Large intestine (tissue), 3 donors: ENCODE measurements at regions not wholly inside any gene's neighbourhood (a gene's known extent, or its start where the extent isn't known, plus 50 kb on each side); places are given as distances from the start of the nearest gene placed in this dataset.

Experiments
- DNase-seq, 2 donors: peaks; one replicate each; pipeline versions ENCODE4 v3.0.0 to v3.0.0-alpha.2; 2013
- H3K27ac ChIP-seq: one replicate; pipeline ENCODE4 v1.5.1; 2013; ENCODE audit warnings: low read length
- H3K27me3 ChIP-seq: 2 replicates; pipeline ENCODE4 v1.6.1; 2013; ENCODE audit warnings: low read length; ENCODE audit not compliant: control insufficient read depth, insufficient read depth
- H3K36me3 ChIP-seq: 2 replicates; pipeline ENCODE4 v1.6.1; 2013; ENCODE audit warnings: low read length; ENCODE audit not compliant: control insufficient read depth, insufficient read depth
- H3K4me1 ChIP-seq: one replicate; pipeline ENCODE4 v1.6.1; 2013; ENCODE audit warnings: low read length; ENCODE audit not compliant: control insufficient read depth, insufficient read depth
- H3K4me3 ChIP-seq: one replicate; pipeline ENCODE4 v1.5.1; 2013; ENCODE audit warnings: low read length
- H3K9me3 ChIP-seq: one replicate; pipeline ENCODE4 v1.6.1; 2013; ENCODE audit warnings: mild to moderate bottlenecking, low read depth, low read length, moderate library complexity; ENCODE audit not compliant: control insufficient read depth
- WGBS: methylation state at CpG from one replicate; pipeline ENCODE4 v1.1.5; 2013; ENCODE audit warnings: low lambda C conversion rate; ENCODE audit not compliant: insufficient coverage; 5-methylcytosine and 5-hydroxymethylcytosine counted together

GRCh38 chr2:239895116-239895515, 130.0 kb downstream of the NDUFA10 start:
- peaks cover 3% of the 10 kb centered on the region for H3K27me3 ChIP-seq
- DNase-seq = no peak
- WGBS = no CpG with 5 or more reads among the region's 3 CpGs

GRCh38 chr2:239894276-239894675, 130.9 kb downstream of the NDUFA10 start:
- no peak overlapping the region for H3K27ac ChIP-seq
- H3K27me3 ChIP-seq = peaks cover 3% of the 10 kb centered on the region
- H3K9me3 ChIP-seq = no peaks in the 10 kb centered on the region
- DNase-seq = no peak
- 67% methylated on average over 4 of the region's 5 CpGs for WGBS
- no peaks in the 10 kb centered on the region for H3K4me1 ChIP-seq
- no peak overlapping the region for H3K4me3 ChIP-seq
- no peaks in the 10 kb centered on the region for H3K36me3 ChIP-seq

More at GRCh38 chr2:239895116-239895515, 130.0 kb downstream of the NDUFA10 start:
- Histone ChIP-seq H3K27ac (no peak overlapping the region), H3K4me1 (no peaks in the 10 kb centered on the region), H3K36me3 (no peaks in the 10 kb centered on the region), H3K4me3 (no peak overlapping the region), H3K9me3 (no peaks in the 10 kb centered on the region)

GRCh38 chr2:239893236-239893515, 132.0 kb downstream of the NDUFA10 start:
- no peaks in the 10 kb centered on the region for H3K9me3 ChIP-seq
- peaks cover 3% of the 10 kb centered on the region for H3K27me3 ChIP-seq
- no peaks in the 10 kb centered on the region for H3K36me3 ChIP-seq
- no peaks in the 10 kb centered on the region for H3K4me1 ChIP-seq
- no peak overlapping the region for H3K27ac ChIP-seq
- H3K4me3 ChIP-seq = no peak overlapping the region
- no CpG with 5 or more reads among the region's 4 CpGs for WGBS
- no peak for DNase-seq

- Histone ChIP-seq H3K4me3 (no peak overlapping the region), H3K4me1 (no peaks in the 10 kb centered on the region), H3K27me3 (peaks cover 3% of the 10 kb centered on the region), H3K27ac (no peak overlapping the region), H3K36me3 (no peaks in the 10 kb centered on the region), H3K9me3 (no peaks in the 10 kb centered on the region)
- no peak for DNase-seq
- WGBS = 100% methylated on average over 2 of the region's 18 CpGs
These were observed 132.5 kb downstream of the NDUFA10 start for GRCh38 chr2:239892441-239893235.

DNA sequence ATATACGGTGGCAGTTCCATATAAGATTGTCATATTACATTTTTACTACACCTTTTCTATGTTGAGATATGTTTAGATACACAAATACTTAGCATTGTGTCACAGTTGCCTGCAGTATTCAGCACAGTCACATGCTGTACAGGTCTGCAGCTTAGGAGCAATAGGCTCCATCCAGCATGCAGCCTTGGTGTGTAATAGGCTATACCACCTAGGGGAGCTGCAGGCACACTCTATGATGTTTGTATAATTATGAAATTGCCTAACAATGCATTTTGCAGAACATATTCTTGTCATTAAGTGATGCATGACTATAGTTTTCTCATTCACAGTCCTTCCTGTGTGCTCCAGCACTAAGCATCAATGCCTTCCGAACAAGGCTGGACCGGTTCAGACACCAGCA, 133.4 kb downstream of the NDUFA10 start:
- no peaks in the 10 kb centered on the region for H3K36me3 ChIP-seq

DNA sequence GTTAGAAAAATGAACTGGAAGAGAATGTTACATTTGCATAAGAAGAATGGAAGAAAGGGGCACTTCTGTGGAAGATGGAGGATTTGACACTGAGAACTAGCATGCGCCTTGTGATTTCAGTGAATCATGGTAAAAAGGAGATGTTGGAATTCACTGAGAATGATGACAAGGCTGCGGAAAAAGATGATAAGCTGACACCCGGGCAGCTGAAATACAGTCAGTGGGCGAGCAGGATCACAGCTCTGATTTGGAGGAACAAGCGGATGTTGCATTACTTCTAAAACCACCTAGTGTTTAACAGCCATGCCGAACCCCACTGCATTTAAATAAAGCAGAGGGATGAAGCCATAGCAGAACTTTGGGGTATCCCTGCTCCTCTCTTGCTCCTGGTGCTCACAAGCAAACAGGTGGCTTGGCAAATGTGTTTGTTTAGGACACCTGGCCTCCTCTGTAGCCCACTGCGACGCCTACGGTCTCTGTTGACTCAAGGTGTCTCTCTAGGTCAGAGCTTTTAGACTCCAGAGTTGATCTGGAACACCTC, 134.9 kb downstream of the NDUFA10 start:
- H3K36me3 ChIP-seq = no peaks in the 10 kb centered on the region
- no peak overlapping the region for H3K27ac ChIP-seq
- no peak overlapping the region for H3K4me3 ChIP-seq
- H3K27me3 ChIP-seq = peaks cover 3% of the 10 kb centered on the region
- H3K9me3 ChIP-seq = no peaks in the 10 kb centered on the region
- WGBS = no CpG with 5 or more reads among the region's 9 CpGs
- H3K4me1 ChIP-seq = no peaks in the 10 kb centered on the region
- DNase-seq = no peak

More for the DNA sequence above, 133.4 kb downstream of the NDUFA10 start:
- Histone ChIP-seq H3K4me1 (no peaks in the 10 kb centered on the region), H3K27ac (no peak overlapping the region), H3K27me3 (peaks cover 3% of the 10 kb centered on the region), H3K4me3 (no peak overlapping the region), H3K9me3 (no peaks in the 10 kb centered on the region)
- no CpG with 5 or more reads among the region's 3 CpGs for WGBS
- no peak for DNase-seq

DNA sequence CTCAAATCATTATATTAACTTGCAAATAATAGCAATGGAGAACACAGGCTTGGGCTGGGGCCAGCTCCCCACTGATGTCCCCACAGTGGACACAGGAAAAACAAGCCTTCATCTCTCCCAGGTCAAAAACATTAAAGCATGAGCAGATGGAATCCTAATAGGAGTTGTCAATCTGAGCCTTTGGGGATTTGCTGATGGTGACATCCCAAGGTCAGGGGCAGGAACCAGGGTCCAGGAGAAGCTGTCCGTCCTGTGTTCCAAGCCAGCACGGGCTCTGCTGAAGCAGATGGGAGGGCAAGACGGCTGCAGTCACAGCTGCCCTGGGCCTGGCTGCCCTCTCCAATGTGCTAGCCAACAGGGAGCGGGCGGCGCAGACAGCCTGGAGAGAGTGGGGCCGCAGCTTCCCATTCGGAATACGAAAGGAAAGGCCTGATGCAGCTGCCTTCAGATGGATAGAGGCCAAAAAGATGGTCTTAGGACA, 135.5 kb downstream of the NDUFA10 start:
- Histone ChIP-seq H3K4me1 (no peaks in the 10 kb centered on the region), H3K9me3 (peaks cover 3% of the 10 kb centered on the region), H3K27ac (no peak overlapping the region), H3K27me3 (peaks cover 3% of the 10 kb centered on the region), H3K36me3 (no peaks in the 10 kb centered on the region), H3K4me3 (no peak overlapping the region)
- no CpG with 5 or more reads among the region's 9 CpGs for WGBS
- peak in 1 of 2 donors; percentile 3 for DNase-seq

GRCh38 chr2:239887604-239888003, 137.5 kb downstream of the NDUFA10 start:
- H3K9me3 ChIP-seq = peaks cover 14% of the 10 kb centered on the region
- no peak overlapping the region for H3K4me3 ChIP-seq
- DNase-seq = no peak
- H3K27me3 ChIP-seq = no peaks in the 10 kb centered on the region
- no peaks in the 10 kb centered on the region for H3K4me1 ChIP-seq
- H3K27ac ChIP-seq = no peak overlapping the region
- 76% methylated on average over 2 of the region's 2 CpGs for WGBS
- H3K36me3 ChIP-seq = no peaks in the 10 kb centered on the region

DNA sequence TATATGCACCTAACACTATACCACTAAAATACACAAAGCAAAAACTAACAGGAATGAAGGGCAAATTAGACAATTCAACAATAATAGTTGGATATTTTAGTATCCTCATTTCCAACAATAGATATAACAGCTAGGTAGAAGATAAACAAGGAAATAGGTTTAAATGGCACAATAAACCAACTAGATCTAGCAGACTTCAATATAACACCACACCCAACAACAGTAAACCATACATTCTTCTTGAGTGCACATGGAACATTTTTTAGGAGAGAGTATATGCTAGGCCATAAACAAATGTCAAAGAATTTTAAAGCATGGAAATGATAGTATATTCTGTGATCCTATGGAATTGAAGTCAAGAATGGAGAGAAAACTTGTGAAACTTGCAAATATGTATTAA, 138.4 kb downstream of the NDUFA10 start:
- no peaks in the 10 kb centered on the region for H3K36me3 ChIP-seq
- H3K4me3 ChIP-seq = no peak overlapping the region
- no peaks in the 10 kb centered on the region for H3K27me3 ChIP-seq
- peaks cover 14% of the 10 kb centered on the region for H3K9me3 ChIP-seq
- DNase-seq = no peak
- no peak overlapping the region for H3K27ac ChIP-seq
- H3K4me1 ChIP-seq = no peaks in the 10 kb centered on the region

DNA sequence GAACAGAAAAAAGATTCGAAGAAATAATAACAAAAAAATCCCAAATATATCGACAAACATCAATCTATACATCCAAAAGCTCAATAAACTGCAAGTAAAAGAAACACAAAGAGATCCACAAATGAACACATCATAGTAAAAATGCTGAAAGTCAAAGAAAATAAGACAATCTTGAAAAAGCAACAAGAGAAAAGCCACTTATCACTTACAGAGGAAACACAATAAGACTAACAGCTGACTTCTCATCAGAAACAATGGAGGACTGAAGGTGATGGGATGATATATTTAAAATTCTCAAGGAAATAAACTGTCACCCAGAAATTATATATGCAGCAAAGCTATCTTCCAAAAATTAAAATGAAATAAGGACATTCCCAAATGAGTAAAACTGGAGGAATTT, 140.3 kb downstream of the NDUFA10 start:
- WGBS = 100% methylated on average over 2 of the region's 2 CpGs
- no peaks in the 10 kb centered on the region for H3K27me3 ChIP-seq
- H3K27ac ChIP-seq = no peak overlapping the region
- H3K36me3 ChIP-seq = no peaks in the 10 kb centered on the region
- no peak for DNase-seq
- H3K4me3 ChIP-seq = no peak overlapping the region
- H3K4me1 ChIP-seq = no peaks in the 10 kb centered on the region
- peaks cover 14% of the 10 kb centered on the region for H3K9me3 ChIP-seq

DNA sequence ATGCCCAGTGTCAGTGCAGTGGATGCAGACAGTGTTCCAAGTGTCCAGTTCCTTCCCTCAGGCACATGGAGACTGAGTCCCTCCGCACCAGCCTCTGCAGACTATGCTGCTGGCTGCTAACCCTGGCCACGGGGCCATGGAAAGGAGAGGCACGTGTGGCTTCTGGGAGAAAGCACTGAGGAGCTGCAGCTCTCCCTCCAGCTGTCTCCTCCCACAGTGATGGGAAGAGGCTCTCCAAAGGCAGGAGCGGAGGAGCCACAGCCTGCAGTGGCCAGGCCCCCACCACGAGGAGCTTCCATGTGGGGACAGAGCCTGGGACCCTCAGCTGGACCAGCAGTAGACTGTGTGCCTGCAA, 141.1 kb downstream of the NDUFA10 start:
- H3K27ac ChIP-seq = no peak overlapping the region
- no peaks in the 10 kb centered on the region for H3K36me3 ChIP-seq
- WGBS = no CpG with 5 or more reads among the region's 5 CpGs
- peaks cover 14% of the 10 kb centered on the region for H3K9me3 ChIP-seq
- no peaks in the 10 kb centered on the region for H3K4me1 ChIP-seq
- no peak overlapping the region for H3K4me3 ChIP-seq
- no peaks in the 10 kb centered on the region for H3K27me3 ChIP-seq
- no peak for DNase-seq
